Left lung (tissue), 4 donors: ENCODE measurements at regions not wholly inside any gene's neighbourhood (a gene's known extent, or its start where the extent isn't known, plus 50 kb on each side); places are given as distances from the start of the nearest gene placed in this dataset.
A peak's percentile ranks its signal among the peaks of the same experiment; 100 is the strongest.

ENCODE experiments used
- ATAC-seq: fragments of 200-7000 bp; cut with Tn5 transposase; one replicate; pipeline ENCODE4 v1.9.1; 2020; ENCODE audit warnings: moderate library complexity
- DNase-seq, 4 donors: peaks; one replicate each; pipeline ENCODE4 v3.0.0-alpha.2; 2013 to 2020
- H3K27ac ChIP-seq, 2 donors: fragments of 200-600 bp; sonication (generic) in 1 of 2; one replicate each; pipeline versions ENCODE4 v1.5.0 to v1.8.0; 2020 to 2021
- H3K27me3 ChIP-seq, 2 donors: fragments of 200-600 bp; sonication (generic) in 1 of 2; one replicate each; pipeline versions ENCODE4 v1.5.0 to v1.8.0; 2020 to 2021
- H3K36me3 ChIP-seq, 2 donors: fragments of 200-600 bp; sonication (generic) in 1 of 2; one replicate each; pipeline versions ENCODE4 v1.5.0 to v1.8.0; 2020 to 2021
- H3K4me1 ChIP-seq, 2 donors: fragments of 200-600 bp; one replicate each; pipeline ENCODE4 v1.8.0; 2021
- H3K4me3 ChIP-seq, 2 donors: fragments of 200-600 bp; sonication (generic) in 1 of 2; one replicate each; pipeline versions ENCODE4 v1.5.0 to v1.8.0; 2020 to 2021; ENCODE audit warnings: mild to moderate bottlenecking in 1 of 2
- H3K9me3 ChIP-seq, 2 donors: fragments of 200-600 bp; sonication (generic) in 1 of 2; one replicate each; pipeline versions ENCODE4 v1.5.0 to v1.8.0; 2020 to 2021
- intact Hi-C, 2 donors: fragments of 100-400 bp; cut with DNase I; formaldehyde crosslinking; loops; one replicate each; pipeline versions ENCODE4 v1.11.2 to v1.14.2; 2022
- TF ChIP-seq, protein P1 (sequence below), 2 donors: fragments of 200-600 bp; sonication (generic) in 1 of 2; IDR thresholded peaks; one replicate each; pipeline versions ENCODE4 v1.5.0 to v1.8.0; 2021; ENCODE audit warnings: antibody characterized with exemption in 2 of 2
- donor health status: DM: no; HTN: yes; CAD: no.
- donor health status: DM: no; HTN: no; CAD: no.

DNA sequence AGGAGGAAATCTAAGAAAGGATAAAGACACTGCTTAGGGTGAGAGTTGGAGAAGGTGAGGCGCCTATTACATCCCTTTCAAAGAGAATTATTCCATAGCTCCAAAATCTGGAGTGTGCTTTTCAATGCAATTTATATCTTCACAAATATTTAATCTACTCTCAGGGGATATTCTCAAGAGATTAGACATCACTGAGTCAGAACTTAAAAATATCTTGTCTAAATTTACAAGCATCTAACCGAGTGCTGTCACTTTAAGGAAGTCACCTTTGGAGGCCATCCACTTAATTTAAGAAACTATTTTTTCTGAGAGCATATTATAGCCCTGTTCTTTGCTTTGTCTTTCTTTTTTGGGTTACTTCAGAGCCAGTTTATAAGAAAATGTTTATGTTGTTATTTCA, 134.6 kb downstream of the TNFSF18 start:
- DNase-seq (no peak), ATAC-seq (no peak)
- Histone ChIP-seq H3K27me3 (no peaks in the 10 kb centered on the region), H3K4me3 (no peak overlapping the region), H3K36me3 (no peaks in the 10 kb centered on the region), H3K4me1 (peaks cover 0 to 13% of the 10 kb centered on the region in 2 donors), H3K27ac (no peak overlapping the region), H3K9me3 (peaks cover 0 to 15% of the 10 kb centered on the region in 2 donors)
- TF ChIP-seq, protein P1, sequence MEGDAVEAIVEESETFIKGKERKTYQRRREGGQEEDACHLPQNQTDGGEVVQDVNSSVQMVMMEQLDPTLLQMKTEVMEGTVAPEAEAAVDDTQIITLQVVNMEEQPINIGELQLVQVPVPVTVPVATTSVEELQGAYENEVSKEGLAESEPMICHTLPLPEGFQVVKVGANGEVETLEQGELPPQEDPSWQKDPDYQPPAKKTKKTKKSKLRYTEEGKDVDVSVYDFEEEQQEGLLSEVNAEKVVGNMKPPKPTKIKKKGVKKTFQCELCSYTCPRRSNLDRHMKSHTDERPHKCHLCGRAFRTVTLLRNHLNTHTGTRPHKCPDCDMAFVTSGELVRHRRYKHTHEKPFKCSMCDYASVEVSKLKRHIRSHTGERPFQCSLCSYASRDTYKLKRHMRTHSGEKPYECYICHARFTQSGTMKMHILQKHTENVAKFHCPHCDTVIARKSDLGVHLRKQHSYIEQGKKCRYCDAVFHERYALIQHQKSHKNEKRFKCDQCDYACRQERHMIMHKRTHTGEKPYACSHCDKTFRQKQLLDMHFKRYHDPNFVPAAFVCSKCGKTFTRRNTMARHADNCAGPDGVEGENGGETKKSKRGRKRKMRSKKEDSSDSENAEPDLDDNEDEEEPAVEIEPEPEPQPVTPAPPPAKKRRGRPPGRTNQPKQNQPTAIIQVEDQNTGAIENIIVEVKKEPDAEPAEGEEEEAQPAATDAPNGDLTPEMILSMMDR (IDR thresholded peaks at IDR 0.05) = no peak
- intact Hi-C loops = no loop called here

DNA sequence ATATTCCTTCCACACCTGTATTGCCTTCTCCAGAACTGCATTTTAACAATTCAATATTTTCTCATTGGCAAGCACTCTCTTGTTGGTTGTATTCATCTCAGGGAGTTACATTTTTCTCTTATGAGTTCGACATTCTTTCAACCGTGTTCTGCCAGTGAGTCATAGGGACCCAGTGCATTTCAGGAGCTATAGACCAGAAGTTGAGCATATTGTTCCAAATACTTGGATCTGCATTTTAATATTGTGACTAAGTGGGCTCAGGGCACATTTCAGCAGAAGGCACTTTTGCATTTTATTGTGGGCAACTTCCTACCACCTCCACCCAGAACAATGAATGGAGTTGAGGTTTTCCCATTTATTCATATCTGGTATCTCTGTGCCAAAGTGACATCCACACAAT, 132.8 kb downstream of the TNFSF18 start:
- H3K9me3 ChIP-seq = peaks cover 0 to 8% of the 10 kb centered on the region in 2 donors
- peaks cover 0 to 13% of the 10 kb centered on the region in 2 donors for H3K4me1 ChIP-seq
- no peaks in the 10 kb centered on the region for H3K36me3 ChIP-seq
- no peak overlapping the region for H3K4me3 ChIP-seq
- H3K27me3 ChIP-seq = no peaks in the 10 kb centered on the region
- intact Hi-C loops = no loop called here
- DNase-seq = no peak
- TF ChIP-seq, protein P1 (IDR thresholded peaks at IDR 0.05) = no peak
- peak; percentile 88 for ATAC-seq
- no peak overlapping the region for H3K27ac ChIP-seq

DNA sequence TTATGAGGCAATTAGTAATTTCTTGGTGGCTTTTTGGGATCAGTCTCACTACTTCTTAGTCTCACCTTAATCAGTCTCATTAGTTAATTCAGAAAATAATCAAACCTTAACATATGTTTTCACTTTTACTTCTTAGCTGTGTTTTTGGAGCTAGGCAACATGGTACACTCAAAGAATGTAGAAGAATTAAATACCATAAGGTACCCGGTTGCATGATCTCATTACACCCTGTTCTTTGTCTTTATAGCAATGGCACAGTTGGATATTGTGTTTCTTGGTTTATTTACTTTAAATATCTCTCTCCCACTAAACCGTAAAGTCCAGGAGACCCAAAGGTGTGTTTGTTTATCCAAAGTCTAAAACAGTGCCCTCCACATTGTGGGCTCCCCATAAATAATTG, 132.3 kb downstream of the TNFSF18 start:
- H3K36me3 ChIP-seq = no peaks in the 10 kb centered on the region
- TF ChIP-seq, protein P1 (IDR thresholded peaks at IDR 0.05) = no peak
- peaks cover 0 to 13% of the 10 kb centered on the region in 2 donors for H3K4me1 ChIP-seq
- H3K27me3 ChIP-seq = no peaks in the 10 kb centered on the region
- H3K4me3 ChIP-seq = no peak overlapping the region
- intact Hi-C loops = no loop called here
- no peak for ATAC-seq
- no peak overlapping the region for H3K27ac ChIP-seq
- peaks cover 0 to 3% of the 10 kb centered on the region in 2 donors for H3K9me3 ChIP-seq
- no peak for DNase-seq

DNA sequence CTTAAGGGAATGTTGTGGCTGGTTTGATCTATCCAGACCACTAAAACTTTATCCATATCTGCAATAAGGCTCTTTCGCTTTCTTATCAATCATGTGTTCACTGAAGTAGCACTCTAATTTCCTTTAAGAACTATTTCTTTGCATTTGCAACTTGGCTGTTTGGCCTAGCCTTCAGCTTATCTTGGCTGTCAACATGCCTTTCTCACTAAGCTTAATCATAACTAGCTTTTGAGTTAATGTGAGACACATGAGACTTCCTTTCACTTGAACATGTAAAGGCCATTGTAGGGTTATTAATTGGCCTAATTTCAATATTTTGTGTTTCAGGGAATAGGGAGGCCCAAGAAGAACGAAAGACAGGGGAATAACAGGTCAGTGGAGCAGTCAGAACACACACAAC, 124.7 kb downstream of the TNFSF18 start:
- no peaks in the 10 kb centered on the region for H3K27me3 ChIP-seq
- ATAC-seq = no peak
- no peak overlapping the region for H3K4me3 ChIP-seq
- TF ChIP-seq, protein P1 (IDR thresholded peaks at IDR 0.05) = no peak
- H3K9me3 ChIP-seq = no peaks in the 10 kb centered on the region
- H3K27ac ChIP-seq = no peak overlapping the region
- no peak for DNase-seq
- intact Hi-C loops = no loop called here
- no peaks in the 10 kb centered on the region for H3K36me3 ChIP-seq
- no peaks in the 10 kb centered on the region for H3K4me1 ChIP-seq

DNA sequence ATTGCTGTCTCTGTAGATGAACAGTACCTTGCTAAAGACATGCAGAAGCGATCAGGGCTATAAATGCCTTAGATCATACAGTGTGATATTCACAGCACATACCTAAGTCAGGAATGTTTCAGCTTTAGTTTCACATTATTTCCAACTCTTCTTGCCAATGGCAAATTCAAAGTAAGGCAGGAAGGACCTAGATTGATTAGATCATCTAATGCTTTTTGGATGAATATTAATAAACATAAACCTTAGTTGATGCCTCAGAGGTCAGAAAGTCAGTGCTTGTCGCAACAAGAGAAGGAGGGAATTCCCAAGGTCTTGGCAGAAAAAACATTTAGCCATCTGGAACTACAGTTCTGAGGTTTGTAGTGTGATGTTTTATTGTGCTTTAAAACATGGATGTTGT, 122.3 kb downstream of the TNFSF18 start:
- Histone ChIP-seq H3K36me3 (no peaks in the 10 kb centered on the region), H3K9me3 (no peaks in the 10 kb centered on the region), H3K27me3 (no peaks in the 10 kb centered on the region), H3K27ac (no peak overlapping the region), H3K4me1 (peaks cover 0 to 4% of the 10 kb centered on the region in 2 donors), H3K4me3 (no peak overlapping the region)
- intact Hi-C loops = no loop called here
- TF ChIP-seq, protein P1 (IDR thresholded peaks at IDR 0.05) = no peak
- DNase-seq = peak in 1 of 4 donors; percentile 41
- ATAC-seq = no peak
